ENCODE measurements at regions not wholly inside any gene's neighbourhood (a gene's known extent, or its start where the extent isn't known, plus 50 kb on each side); places are given as distances from the start of the nearest gene placed in this dataset.

GRCh38 chr17:65381152-65381551, 180.3 kb downstream of the AXIN2 start:
- no peak overlapping the region for H3K27ac ChIP-seq (ENCODE audit: low read depth in 1 of 2, low read length in 1 of 2)
- WGBS, 2 donors = 93 to 95% methylated on average over 3 of the region's 3 CpGs
- no peak for ATAC-seq (ENCODE audit: insufficient read depth, low FRiP score)
- peaks cover 0 to 3% (median 0%) of the 10 kb centered on the region in 4 donors for H3K9me3 ChIP-seq (ENCODE audit: control insufficient read depth in 4 of 4, insufficient read depth in 3 of 4, low read length in 3 of 4)
- H3K4me3 ChIP-seq = no peak overlapping the region
- no peaks in the 10 kb centered on the region for H3K36me3 ChIP-seq (ENCODE audit: control insufficient read depth in 4 of 4, insufficient read depth in 4 of 4, low read length in 4 of 4)
- H3K9ac ChIP-seq (ENCODE audit: insufficient read depth in 1 of 2, low read length in 2 of 2) = no peak overlapping the region
- no peaks in the 10 kb centered on the region for H3K4me1 ChIP-seq (ENCODE audit: control insufficient read depth in 5 of 5, insufficient read depth in 5 of 5, low read length in 5 of 5)
- no peak for TF ChIP-seq CTCF (IDR thresholded peaks at IDR 0.05; ENCODE audit: control extremely low read depth, extremely low read depth)
- no peaks in the 10 kb centered on the region for H3K27me3 ChIP-seq (ENCODE audit: control insufficient read depth in 3 of 3, insufficient read depth in 3 of 3, low read length in 2 of 3)
- no peak for DNase-seq

DNA sequence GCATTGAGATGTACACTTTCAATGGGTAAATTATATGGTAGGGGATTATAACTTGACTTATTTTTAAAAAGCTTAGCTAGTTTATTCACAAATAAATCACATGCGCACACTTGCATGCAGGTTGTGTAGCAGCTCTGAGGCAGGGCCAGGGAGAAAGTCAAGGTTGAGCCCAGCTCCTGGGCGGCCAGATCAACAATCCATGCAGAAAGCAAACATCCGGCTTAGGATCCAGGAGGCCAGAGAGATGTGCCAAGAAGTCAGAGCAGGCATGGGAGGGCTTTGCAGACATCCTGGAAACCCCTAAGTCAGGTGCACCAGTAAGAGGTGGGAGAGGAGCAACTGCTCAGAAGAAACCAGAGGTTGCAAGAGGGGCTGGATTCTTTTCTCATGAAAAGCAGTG, 186.5 kb downstream of the AXIN2 start:
- H3K36me3 ChIP-seq (ENCODE audit: control insufficient read depth in 4 of 4, insufficient read depth in 4 of 4, low read length in 4 of 4) = no peaks in the 10 kb centered on the region
- H3K27me3 ChIP-seq (ENCODE audit: control insufficient read depth in 3 of 3, insufficient read depth in 3 of 3, low read length in 2 of 3) = no peaks in the 10 kb centered on the region
- no peaks in the 10 kb centered on the region for H3K9me3 ChIP-seq (ENCODE audit: control insufficient read depth in 4 of 4, insufficient read depth in 3 of 4, low read length in 3 of 4)
- H3K27ac ChIP-seq (ENCODE audit: low read depth in 1 of 2, low read length in 1 of 2) = no peak overlapping the region
- TF ChIP-seq CTCF (IDR thresholded peaks at IDR 0.05; ENCODE audit: control extremely low read depth, extremely low read depth) = no peak
- DNase-seq (no peak), ATAC-seq (ENCODE audit: insufficient read depth, low FRiP score) (no peak)
- H3K4me3 ChIP-seq = no peak overlapping the region
- no peak overlapping the region for H3K9ac ChIP-seq (ENCODE audit: insufficient read depth in 1 of 2, low read length in 2 of 2)
- WGBS, 2 donors = 86 to 87% methylated on average over 3 of the region's 3 CpGs
- H3K4me1 ChIP-seq (ENCODE audit: control insufficient read depth in 5 of 5, insufficient read depth in 5 of 5, low read length in 5 of 5) = peaks cover 0 to 11% (median 10%) of the 10 kb centered on the region in 5 donors

DNA sequence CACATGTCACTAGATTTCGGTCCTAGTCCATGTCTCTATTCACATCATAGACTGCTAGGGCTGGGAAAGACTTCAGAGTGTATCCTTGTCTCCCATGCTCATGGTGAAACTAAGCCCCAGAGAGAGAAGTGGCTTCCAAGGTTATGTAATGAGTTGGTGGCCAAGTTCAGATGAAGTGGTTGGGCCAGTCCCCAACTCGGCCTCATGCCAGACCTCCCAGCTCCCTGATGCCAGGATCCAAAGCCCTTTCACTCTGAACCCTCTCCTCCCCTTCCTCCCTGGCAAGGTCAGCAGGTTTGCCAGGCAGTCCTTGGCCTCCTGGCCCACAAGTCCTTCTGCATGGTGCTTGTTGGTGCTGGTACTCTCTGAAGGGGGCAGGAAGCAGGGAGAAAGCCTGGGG, 189.7 kb downstream of the AXIN2 start:
- Histone ChIP-seq H3K9ac (ENCODE audit: insufficient read depth in 1 of 2, low read length in 2 of 2) (no peak overlapping the region), H3K27me3 (ENCODE audit: control insufficient read depth in 3 of 3, insufficient read depth in 3 of 3, low read length in 2 of 3) (no peaks in the 10 kb centered on the region), H3K4me1 (ENCODE audit: control insufficient read depth in 5 of 5, insufficient read depth in 5 of 5, low read length in 5 of 5) (peaks cover 0 to 11% (median 10%) of the 10 kb centered on the region in 5 donors), H3K36me3 (ENCODE audit: control insufficient read depth in 4 of 4, insufficient read depth in 4 of 4, low read length in 4 of 4) (no peaks in the 10 kb centered on the region), H3K4me3 (no peak overlapping the region), H3K9me3 (ENCODE audit: control insufficient read depth in 4 of 4, insufficient read depth in 3 of 4, low read length in 3 of 4) (no peaks in the 10 kb centered on the region), H3K27ac (ENCODE audit: low read depth in 1 of 2, low read length in 1 of 2) (no peak overlapping the region)
- ATAC-seq (ENCODE audit: insufficient read depth, low FRiP score) (no peak), DNase-seq (peak in 2 of 3 donors; percentile 15 to 24)
- TF ChIP-seq CTCF (IDR thresholded peaks at IDR 0.05; ENCODE audit: control extremely low read depth, extremely low read depth) = no peak
- 69 to 82% methylated on average over 2 of the region's 2 CpGs for WGBS, 2 donors

DNA sequence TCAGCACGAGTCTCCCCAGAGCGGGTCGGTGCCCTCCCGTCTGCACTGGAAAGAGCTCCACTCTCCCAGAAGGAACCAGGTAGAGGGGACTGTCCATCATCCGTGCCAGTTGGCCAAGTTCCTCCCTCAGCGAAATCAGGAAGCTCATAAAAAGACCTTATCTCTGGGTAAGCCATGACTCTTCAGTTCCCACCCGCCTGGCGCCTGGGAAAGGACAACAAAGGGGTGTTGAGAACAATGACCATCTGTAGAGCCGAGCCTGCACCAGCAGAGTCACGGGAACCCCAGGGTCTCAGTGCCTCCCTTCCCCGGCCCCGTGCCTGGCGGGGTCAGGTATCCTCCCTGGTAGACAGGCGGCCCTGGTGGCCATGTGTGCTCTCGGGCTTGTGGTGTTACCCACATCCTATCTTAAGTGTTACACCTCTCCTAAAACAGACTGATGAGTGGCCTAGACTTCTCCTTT, 190.7 kb downstream of the AXIN2 start:
- no peak for TF ChIP-seq CTCF (IDR thresholded peaks at IDR 0.05; ENCODE audit: control extremely low read depth, extremely low read depth)
- WGBS, 2 donors = 19 to 37% methylated on average over 15 of the region's 15 CpGs
- Histone ChIP-seq H3K9ac (ENCODE audit: insufficient read depth in 1 of 2, low read length in 2 of 2) (no peak overlapping the region), H3K9me3 (ENCODE audit: control insufficient read depth in 4 of 4, insufficient read depth in 3 of 4, low read length in 3 of 4) (no peaks in the 10 kb centered on the region), H3K27me3 (ENCODE audit: control insufficient read depth in 3 of 3, insufficient read depth in 3 of 3, low read length in 2 of 3) (no peaks in the 10 kb centered on the region), H3K36me3 (ENCODE audit: control insufficient read depth in 4 of 4, insufficient read depth in 4 of 4, low read length in 4 of 4) (no peaks in the 10 kb centered on the region), H3K27ac (ENCODE audit: low read depth in 1 of 2, low read length in 1 of 2) (no peak overlapping the region), H3K4me3 (no peak overlapping the region), H3K4me1 (ENCODE audit: control insufficient read depth in 5 of 5, insufficient read depth in 5 of 5, low read length in 5 of 5) (peaks cover 0 to 11% (median 10%) of the 10 kb centered on the region in 5 donors)
- ATAC-seq (ENCODE audit: insufficient read depth, low FRiP score) (no peak), DNase-seq (peak; percentile 59 to 86 (median 78))

All from lung (tissue), 11 donors.